Tibial nerve (tissue), 4 donors: ENCODE measurements at regions not wholly inside any gene's neighbourhood (a gene's known extent, or its start where the extent isn't known, plus 50 kb on each side); places are given as distances from the start of the nearest gene placed in this dataset.

ENCODE experiments used
- DNase-seq, 2 donors: peaks; one replicate each; pipeline ENCODE4 v3.0.0-alpha.2; 2019; ENCODE audit warnings: low spot score in 2 of 2
- H3K27ac ChIP-seq, 4 donors: fragments of 200-600 bp; sonication (generic) in 3 of 4; one replicate each; pipeline ENCODE4 v1.5.1; 2017 to 2019; ENCODE audit warnings: mild to moderate bottlenecking in 1 of 4
- H3K27me3 ChIP-seq, 2 donors: fragments of 200-600 bp; sonication (generic) in 1 of 2; one replicate each; pipeline versions ENCODE4 v1.5.1 to v1.6.0; 2017 to 2019
- H3K36me3 ChIP-seq, 3 donors: fragments of 200-600 bp; sonication (generic); one replicate each; pipeline ENCODE4 v1.5.1; 2018 to 2019
- H3K4me1 ChIP-seq, 4 donors: fragments of 200-600 bp; sonication (generic) in 3 of 4; one replicate each; pipeline ENCODE4 v1.5.1; 2017 to 2019
- H3K4me3 ChIP-seq, 4 donors: fragments of 200-600 bp; sonication (generic) in 3 of 4; one replicate each; pipeline ENCODE4 v1.5.1; 2017 to 2019; ENCODE audit warnings: mild to moderate bottlenecking in 1 of 4, moderate library complexity in 1 of 4
- H3K9me3 ChIP-seq, 4 donors: fragments of 200-600 bp; sonication (generic) in 3 of 4; one replicate each; pipeline ENCODE4 v1.5.1; 2017 to 2019
- EP300 ChIP-seq, 2 donors: sonication (generic); formaldehyde crosslinking; IDR thresholded peaks; one replicate each; pipeline ENCODE4 v1.6.1; 2017; ENCODE audit warnings: antibody characterized with exemption in 2 of 2, mild to moderate bottlenecking in 1 of 2
- POLR2A ChIP-seq, 2 donors: fragments of 450-650 bp; IDR thresholded peaks; one replicate each; pipeline ENCODE4 v1.6.1; 2017; ENCODE audit warnings: antibody characterized with exemption in 2 of 2, mild to moderate bottlenecking in 2 of 2, moderate library complexity in 2 of 2
- WGBS, 2 donors: methylation state at CpG; one replicate each; pipeline ENCODE4 v1.1.5; 2018; 5-methylcytosine and 5-hydroxymethylcytosine counted together
- TF ChIP-seq, protein P1 (sequence below), 5 experiments: fragments of 200-600 bp in 3 of 5; fragments of 450-650 bp in 2 of 5; sonication (generic) in 3 of 5; IDR thresholded peaks; one replicate each; pipeline ENCODE4 v1.5.1; 2016 to 2019; ENCODE audit warnings: antibody characterized with exemption in 5 of 5, mild to moderate bottlenecking in 3 of 5, moderate library complexity in 2 of 5

- no peaks in the 10 kb centered on the region for H3K27me3 ChIP-seq
- H3K27ac ChIP-seq = no peak overlapping the region
- no peak overlapping the region for H3K4me3 ChIP-seq
- no peak for TF ChIP-seq POLR2A (IDR thresholded peaks at IDR 0.05)
- TF ChIP-seq, protein P1, sequence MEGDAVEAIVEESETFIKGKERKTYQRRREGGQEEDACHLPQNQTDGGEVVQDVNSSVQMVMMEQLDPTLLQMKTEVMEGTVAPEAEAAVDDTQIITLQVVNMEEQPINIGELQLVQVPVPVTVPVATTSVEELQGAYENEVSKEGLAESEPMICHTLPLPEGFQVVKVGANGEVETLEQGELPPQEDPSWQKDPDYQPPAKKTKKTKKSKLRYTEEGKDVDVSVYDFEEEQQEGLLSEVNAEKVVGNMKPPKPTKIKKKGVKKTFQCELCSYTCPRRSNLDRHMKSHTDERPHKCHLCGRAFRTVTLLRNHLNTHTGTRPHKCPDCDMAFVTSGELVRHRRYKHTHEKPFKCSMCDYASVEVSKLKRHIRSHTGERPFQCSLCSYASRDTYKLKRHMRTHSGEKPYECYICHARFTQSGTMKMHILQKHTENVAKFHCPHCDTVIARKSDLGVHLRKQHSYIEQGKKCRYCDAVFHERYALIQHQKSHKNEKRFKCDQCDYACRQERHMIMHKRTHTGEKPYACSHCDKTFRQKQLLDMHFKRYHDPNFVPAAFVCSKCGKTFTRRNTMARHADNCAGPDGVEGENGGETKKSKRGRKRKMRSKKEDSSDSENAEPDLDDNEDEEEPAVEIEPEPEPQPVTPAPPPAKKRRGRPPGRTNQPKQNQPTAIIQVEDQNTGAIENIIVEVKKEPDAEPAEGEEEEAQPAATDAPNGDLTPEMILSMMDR (IDR thresholded peaks at IDR 0.05) = no peak
- no peak for TF ChIP-seq EP300 (IDR thresholded peaks at IDR 0.05)
- H3K9me3 ChIP-seq = no peaks in the 10 kb centered on the region
- WGBS, 2 donors = 30 to 31% methylated on average over 1 of the region's 1 CpG
- no peak for DNase-seq
- H3K4me1 ChIP-seq = no peaks in the 10 kb centered on the region
- H3K36me3 ChIP-seq = no peaks in the 10 kb centered on the region
Observed at GRCh38 chr7:121575194-121575765, 179.2 kb upstream of the FAM3C start.

DNA sequence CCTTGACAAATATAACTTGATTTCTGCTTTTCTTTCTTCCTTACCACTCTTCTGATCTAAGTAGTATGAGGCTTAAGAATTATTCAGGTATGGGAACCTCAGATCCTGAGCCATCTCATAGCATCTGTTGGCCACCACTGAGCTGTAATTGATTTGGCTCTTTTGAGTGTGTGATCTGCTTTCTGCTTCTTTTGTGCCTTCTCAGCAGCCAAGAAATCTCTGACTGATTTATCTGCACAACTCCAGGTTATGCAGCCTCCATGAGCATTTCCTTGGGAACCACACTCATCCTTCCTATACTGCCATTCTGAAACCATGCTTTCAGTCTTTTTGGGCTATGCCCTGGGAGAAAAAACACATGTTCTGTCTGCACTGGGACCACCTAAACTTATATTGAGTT, 178.0 kb upstream of the FAM3C start:
- no peak overlapping the region for H3K27ac ChIP-seq
- no peaks in the 10 kb centered on the region for H3K4me1 ChIP-seq
- no peaks in the 10 kb centered on the region for H3K27me3 ChIP-seq
- TF ChIP-seq POLR2A (IDR thresholded peaks at IDR 0.05) (no peak), EP300 (IDR thresholded peaks at IDR 0.05) (no peak)
- TF ChIP-seq, protein P1 (IDR thresholded peaks at IDR 0.05) = no peak
- H3K4me3 ChIP-seq = no peak overlapping the region
- H3K36me3 ChIP-seq = no peaks in the 10 kb centered on the region
- H3K9me3 ChIP-seq = no peaks in the 10 kb centered on the region
- no peak for DNase-seq

DNA sequence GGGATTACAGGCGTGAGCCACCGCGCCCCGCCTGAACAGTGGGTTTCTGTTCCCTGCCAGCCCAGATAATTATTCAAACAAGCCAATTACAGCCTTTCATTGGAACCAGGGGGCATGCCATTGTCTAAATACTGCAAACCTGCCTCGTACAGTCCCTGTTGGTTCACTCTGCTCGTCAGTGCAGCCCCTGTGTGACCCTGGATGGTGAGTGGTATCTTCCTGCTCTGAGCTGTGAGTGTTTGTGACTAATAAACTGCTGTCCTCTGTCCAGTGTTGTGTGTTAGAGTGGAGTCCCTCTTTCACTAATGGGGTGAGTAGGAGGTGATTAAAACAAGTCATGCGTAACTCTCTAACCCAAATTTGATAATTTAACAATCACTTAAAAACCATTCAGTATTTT, 176.5 kb upstream of the FAM3C start:
- 81 to 84% methylated on average over 7 of the region's 7 CpGs for whole genome bisulfite sequencing, 2 donors
- H3K4me3 ChIP-seq = no peak overlapping the region

DNA sequence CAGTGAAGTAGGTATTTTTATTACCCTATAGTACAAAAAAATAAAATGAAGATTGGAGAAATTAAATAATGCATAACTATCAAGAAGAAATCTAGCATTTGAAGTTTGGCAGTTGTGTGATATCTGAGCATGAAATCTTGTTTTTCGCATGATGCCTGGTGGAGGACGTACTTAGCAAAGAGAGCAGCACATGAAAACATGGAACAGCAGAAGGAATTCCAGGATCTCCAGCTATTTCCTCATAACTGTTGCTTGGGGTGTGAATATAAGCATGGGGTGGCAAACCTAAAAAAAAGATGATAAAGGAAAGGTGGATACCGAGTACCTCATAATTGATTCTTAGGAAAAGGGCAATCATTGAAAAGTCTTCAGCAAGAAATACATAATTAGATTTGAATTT, 174.3 kb upstream of the FAM3C start:
- Histone ChIP-seq H3K27ac (no peak overlapping the region), H3K27me3 (no peaks in the 10 kb centered on the region), H3K9me3 (no peaks in the 10 kb centered on the region), H3K4me3 (no peak overlapping the region), H3K4me1 (no peaks in the 10 kb centered on the region), H3K36me3 (no peaks in the 10 kb centered on the region)
- TF ChIP-seq EP300 (IDR thresholded peaks at IDR 0.05) (no peak), POLR2A (IDR thresholded peaks at IDR 0.05) (no peak)
- TF ChIP-seq, protein P1 (IDR thresholded peaks at IDR 0.05) = no peak
- 86 to 92% methylated on average over 3 of the region's 3 CpGs for WGBS, 2 donors
- no peak for DNase-seq

More for the DNA sequence above, 176.5 kb upstream of the FAM3C start:
- H3K27me3 ChIP-seq = no peaks in the 10 kb centered on the region
- DNase-seq = no peak
- no peaks in the 10 kb centered on the region for H3K36me3 ChIP-seq
- H3K27ac ChIP-seq = no peak overlapping the region
- TF ChIP-seq, protein P1 (IDR thresholded peaks at IDR 0.05) = no peak
- TF ChIP-seq EP300 (IDR thresholded peaks at IDR 0.05) (no peak), POLR2A (IDR thresholded peaks at IDR 0.05) (no peak)
- H3K4me1 ChIP-seq = no peaks in the 10 kb centered on the region
- no peaks in the 10 kb centered on the region for H3K9me3 ChIP-seq

- Histone ChIP-seq H3K4me3 (no peak overlapping the region), H3K36me3 (no peaks in the 10 kb centered on the region), H3K9me3 (no peaks in the 10 kb centered on the region), H3K4me1 (no peaks in the 10 kb centered on the region), H3K27ac (no peak overlapping the region), H3K27me3 (no peaks in the 10 kb centered on the region)
- no peak for DNase-seq
- 57 to 74% methylated on average over 1 of the region's 1 CpG for WGBS, 2 donors
- no peak for TF ChIP-seq POLR2A (IDR thresholded peaks at IDR 0.05)
- no peak for TF ChIP-seq EP300 (IDR thresholded peaks at IDR 0.05)
- TF ChIP-seq, protein P1 (IDR thresholded peaks at IDR 0.05) = no peak
Observed at GRCh38 chr7:121563177-121563576, 167.1 kb upstream of the FAM3C start.
